ENCODE measurements at regions not wholly inside any gene's neighbourhood (a gene's known extent, or its start where the extent isn't known, plus 50 kb on each side); places are given as distances from the start of the nearest gene placed in this dataset.

DNA sequence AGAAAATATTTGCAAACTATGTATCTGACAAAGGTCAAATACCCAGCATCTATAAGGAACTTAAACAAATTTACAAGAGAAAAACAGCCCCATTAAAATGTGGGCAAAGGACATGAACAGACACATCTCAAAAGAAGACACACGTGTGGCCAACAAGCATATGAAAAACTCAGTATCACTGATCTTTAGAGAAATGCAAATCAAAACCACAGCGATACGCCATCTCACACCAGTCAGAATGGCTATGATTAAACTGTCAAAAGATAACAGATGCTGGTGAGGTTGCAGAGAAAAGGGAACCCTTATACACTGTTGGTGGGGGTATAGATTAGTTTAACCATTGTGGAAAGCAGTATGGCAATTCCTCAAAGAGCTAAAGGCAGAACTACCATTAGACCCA, 64.3 kb upstream of the RBMS1 start:
- TF ChIP-seq SP1 (CRISPR knock-in tag; conservative IDR thresholded peaks at IDR 0.05) (no peak), KAT7 (CRISPR knock-in tag; IDR thresholded peaks at IDR 0.05; ENCODE audit: borderline replicate concordance) (no peak)
- TF ChIP-seq, protein P1, sequence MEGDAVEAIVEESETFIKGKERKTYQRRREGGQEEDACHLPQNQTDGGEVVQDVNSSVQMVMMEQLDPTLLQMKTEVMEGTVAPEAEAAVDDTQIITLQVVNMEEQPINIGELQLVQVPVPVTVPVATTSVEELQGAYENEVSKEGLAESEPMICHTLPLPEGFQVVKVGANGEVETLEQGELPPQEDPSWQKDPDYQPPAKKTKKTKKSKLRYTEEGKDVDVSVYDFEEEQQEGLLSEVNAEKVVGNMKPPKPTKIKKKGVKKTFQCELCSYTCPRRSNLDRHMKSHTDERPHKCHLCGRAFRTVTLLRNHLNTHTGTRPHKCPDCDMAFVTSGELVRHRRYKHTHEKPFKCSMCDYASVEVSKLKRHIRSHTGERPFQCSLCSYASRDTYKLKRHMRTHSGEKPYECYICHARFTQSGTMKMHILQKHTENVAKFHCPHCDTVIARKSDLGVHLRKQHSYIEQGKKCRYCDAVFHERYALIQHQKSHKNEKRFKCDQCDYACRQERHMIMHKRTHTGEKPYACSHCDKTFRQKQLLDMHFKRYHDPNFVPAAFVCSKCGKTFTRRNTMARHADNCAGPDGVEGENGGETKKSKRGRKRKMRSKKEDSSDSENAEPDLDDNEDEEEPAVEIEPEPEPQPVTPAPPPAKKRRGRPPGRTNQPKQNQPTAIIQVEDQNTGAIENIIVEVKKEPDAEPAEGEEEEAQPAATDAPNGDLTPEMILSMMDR (IDR thresholded peaks at IDR 0.05) = no peak
- TF ChIP-seq, protein P2, sequence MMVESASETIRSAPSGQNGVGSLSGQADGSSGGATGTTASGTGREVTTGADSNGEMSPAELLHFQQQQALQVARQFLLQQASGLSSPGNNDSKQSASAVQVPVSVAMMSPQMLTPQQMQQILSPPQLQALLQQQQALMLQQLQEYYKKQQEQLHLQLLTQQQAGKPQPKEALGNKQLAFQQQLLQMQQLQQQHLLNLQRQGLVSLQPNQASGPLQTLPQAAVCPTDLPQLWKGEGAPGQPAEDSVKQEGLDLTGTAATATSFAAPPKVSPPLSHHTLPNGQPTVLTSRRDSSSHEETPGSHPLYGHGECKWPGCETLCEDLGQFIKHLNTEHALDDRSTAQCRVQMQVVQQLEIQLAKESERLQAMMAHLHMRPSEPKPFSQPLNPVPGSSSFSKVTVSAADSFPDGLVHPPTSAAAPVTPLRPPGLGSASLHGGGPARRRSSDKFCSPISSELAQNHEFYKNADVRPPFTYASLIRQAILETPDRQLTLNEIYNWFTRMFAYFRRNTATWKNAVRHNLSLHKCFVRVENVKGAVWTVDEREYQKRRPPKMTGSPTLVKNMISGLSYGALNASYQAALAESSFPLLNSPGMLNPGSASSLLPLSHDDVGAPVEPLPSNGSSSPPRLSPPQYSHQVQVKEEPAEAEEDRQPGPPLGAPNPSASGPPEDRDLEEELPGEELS (CRISPR knock-in tag; IDR thresholded peaks at IDR 0.05) = no peak
